ENCODE measurements at regions not wholly inside any gene's neighbourhood (a gene's known extent, or its start where the extent isn't known, plus 50 kb on each side); places are given as distances from the start of the nearest gene placed in this dataset.

- TF ChIP-seq CTCF (IDR thresholded peaks at IDR 0.05) (no peak), POLR2A (IDR thresholded peaks at IDR 0.05; ENCODE audit: low read depth) (no peak), POLR2AphosphoS5 (IDR thresholded peaks at IDR 0.05) (no peak)
These were observed 509.4 kb upstream of the API5 start for GRCh38 chr11:42802201-42802899.

Measured in esophagus muscularis mucosa (tissue), 3 donors.